ENCODE measurements at regions not wholly inside any gene's neighbourhood (a gene's known extent, or its start where the extent isn't known, plus 50 kb on each side); places are given as distances from the start of the nearest gene placed in this dataset.

DNA sequence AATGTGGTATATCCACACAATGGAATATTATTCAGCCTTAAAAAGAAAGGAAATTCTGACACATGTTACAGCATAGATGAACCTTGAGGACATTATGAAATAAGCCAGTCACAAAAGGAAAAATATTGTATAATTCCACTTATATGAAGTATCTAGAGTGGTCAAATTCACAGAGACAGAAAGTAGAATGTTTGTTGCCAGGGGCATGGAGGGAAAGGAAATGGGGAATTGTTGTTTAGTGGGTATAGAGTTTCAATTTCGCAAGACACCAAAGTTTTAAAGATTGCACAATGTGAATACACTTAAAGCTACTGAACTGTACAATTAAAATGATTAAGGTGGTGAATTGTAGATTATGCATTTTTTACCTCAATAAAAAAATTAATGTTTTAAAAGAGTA lies 92.9 kb downstream of the TXNL1 start:
- no peak for DNase-seq (ENCODE audit: low spot score)

DNA sequence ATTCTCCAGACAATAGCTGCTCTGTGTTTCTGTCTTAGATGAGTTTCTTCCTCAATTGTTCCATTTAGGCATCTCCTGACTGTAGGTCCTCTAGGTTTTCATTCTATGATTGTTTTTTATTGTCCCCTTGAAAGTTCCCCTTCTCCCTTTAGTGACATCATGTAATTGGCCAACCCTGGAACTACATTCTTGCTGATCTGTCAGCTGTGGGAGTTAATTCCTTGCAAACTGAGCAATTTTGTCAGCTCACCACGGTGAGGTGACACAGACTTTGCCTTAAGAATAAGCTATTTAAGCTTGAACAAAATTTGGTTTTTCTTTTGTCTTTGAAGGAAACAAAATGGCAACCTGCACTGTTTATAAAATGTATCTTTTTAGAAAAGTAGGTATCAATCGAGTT lies 95.9 kb downstream of the TXNL1 start:
- no peak for DNase-seq (ENCODE audit: low spot score)

DNA sequence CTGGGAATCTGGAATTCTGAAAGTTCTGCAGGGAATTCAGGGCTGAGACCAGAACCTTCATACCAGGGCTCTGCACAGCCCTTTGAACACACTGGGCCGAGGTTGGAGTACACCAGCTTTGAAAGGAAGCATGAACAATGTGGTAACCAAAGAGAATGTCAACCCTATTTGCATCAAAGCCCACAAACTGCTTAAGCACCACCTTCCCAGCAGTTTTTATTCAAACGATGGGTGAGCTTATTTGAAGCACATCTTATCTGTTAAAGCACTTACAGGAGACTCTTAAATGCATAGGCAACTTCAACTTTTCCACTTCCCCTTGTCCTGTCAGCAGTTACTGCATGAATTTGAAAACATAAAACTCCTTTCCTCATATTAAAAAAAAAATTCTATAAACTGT lies 96.6 kb downstream of the TXNL1 start:
- no peak for DNase-seq (ENCODE audit: low spot score)

- no peak for DNase-seq (ENCODE audit: low spot score)
Observed at GRCh38 chr18:56541340-56541739, 97.1 kb downstream of the TXNL1 start.

GRCh38 chr18:56538746-56539145 lies 99.6 kb downstream of the TXNL1 start:
- no peak for DNase-seq (ENCODE audit: low spot score)

DNA sequence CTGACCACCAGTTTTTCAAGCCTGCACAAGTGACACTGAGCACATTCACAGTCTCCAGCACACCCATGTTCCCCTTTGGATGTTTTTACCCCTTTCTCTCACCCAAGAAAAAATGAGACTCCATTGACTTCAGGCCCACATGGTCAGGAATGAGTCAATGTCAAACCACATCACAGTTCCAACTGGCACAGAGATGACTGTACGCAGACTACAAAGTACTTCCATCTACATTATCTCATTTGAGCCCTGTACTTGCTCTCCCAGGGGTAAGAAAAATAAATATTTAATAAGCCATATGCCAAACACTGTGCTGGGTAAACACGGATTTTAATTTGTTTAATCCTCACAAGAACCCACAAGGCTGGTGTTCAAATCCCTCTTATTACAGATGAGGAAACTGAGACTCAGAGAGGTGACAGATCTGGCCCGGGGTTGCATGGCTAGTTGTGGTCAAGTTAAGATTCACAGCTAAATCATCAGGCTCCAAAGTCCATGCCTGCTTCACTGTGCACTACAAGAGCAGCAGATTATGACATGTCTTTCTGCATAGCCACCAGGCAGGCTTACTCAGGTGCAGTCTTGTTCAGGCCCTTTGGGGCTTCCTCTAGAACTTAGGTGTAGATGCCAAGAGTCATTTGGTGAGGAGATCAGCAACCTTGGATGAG lies 106.1 kb downstream of the TXNL1 start:
- DNase-seq (ENCODE audit: low spot score): no peak

DNA sequence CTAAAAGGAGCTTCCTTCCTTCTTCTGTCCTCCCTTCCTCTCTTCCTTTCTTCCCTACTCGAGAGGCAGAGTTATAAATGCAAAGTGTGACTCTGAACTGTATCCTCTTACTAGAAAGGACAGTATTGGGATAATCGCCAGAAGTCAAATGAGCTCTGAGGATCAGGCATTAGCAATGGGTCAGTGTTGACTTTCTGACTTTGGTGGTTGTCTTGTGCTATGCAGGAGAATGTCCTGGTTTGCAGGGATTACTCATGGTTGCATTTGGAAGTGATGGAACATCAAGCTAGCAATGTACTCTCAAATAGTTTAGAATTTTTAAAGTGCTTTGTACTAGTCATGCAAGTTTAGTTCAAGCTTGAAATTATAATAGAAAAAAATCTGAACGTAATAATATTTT lies 115.6 kb downstream of the TXNL1 start:
- no peak for DNase-seq (ENCODE audit: low spot score)

GRCh38 chr18:56521263-56521662 lies 117.1 kb downstream of the TXNL1 start:
- no peak for DNase-seq (ENCODE audit: low spot score)

DNA sequence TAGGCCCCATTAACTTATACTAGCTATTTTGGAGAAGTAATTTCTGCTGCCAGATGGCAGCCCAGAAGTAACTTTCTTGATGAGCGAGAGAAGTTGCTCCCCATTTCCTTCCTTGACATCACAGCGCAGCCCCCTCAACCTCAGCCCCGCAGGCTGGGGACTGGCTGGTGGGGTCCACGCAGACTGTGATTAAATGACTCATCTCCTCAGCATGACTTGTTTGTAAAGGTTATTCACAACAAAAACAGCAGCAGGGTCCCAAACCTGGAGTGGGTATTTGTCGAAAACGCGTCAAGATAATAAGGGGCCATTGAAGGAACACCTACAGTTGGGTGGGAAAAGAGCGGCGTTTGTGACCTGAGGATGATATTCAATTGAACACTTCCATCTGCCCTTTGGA lies 120.6 kb downstream of the TXNL1 start:
- DNase-seq (ENCODE audit: low spot score): no peak

GRCh38 chr18:56517196-56517595 lies 121.2 kb downstream of the TXNL1 start:
- no peak for DNase-seq (ENCODE audit: low spot score)

GRCh38 chr18:56516789-56517188 lies 121.6 kb downstream of the TXNL1 start:
- DNase-seq (ENCODE audit: low spot score): no peak

GRCh38 chr18:56515522-56515921 lies 122.9 kb downstream of the TXNL1 start:
- no peak for DNase-seq (ENCODE audit: low spot score)

DNA sequence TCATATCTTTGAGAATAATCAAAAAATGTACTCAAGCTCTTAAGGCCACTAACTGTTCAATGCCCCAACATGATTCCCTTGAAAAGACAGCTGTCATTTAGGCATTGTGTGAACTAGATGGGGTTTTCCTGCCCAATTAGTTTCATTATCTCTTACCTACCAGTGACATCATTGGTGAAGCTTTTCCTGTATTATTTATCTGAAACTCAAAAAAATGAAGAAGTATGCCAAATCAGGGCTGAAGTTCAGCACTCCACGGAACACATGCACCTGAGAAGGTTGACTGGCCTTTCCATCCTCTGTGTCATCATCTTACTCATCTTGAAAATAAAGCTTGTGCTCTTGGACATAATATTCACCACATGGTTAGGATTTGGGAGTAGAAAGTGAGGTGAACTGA lies 126.4 kb downstream of the TXNL1 start:
- no peak for DNase-seq (ENCODE audit: low spot score)

- DNase-seq (ENCODE audit: low spot score): no peak
Observed at GRCh38 chr18:56510108-56510507, 128.3 kb downstream of the TXNL1 start.

DNA sequence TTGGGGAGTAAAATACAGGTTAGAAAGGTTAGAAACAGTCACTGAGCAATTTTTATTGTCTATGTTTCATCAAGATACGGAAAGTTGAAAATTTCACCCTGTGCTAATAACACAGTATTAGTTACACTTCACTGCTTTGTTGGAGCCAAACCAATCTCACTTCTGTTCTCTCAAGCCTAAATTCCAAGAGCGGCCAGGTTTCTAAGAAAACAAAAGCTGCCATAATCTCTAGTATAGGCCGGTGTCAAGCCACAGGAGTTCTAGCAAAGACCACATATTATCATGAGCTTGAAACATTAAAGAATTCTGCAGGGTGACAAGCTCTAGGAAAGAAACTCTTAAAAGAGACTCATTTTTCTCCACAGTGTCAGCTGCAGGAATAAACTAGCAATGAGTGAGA lies 128.7 kb downstream of the TXNL1 start:
- DNase-seq (ENCODE audit: low spot score): no peak

DNA sequence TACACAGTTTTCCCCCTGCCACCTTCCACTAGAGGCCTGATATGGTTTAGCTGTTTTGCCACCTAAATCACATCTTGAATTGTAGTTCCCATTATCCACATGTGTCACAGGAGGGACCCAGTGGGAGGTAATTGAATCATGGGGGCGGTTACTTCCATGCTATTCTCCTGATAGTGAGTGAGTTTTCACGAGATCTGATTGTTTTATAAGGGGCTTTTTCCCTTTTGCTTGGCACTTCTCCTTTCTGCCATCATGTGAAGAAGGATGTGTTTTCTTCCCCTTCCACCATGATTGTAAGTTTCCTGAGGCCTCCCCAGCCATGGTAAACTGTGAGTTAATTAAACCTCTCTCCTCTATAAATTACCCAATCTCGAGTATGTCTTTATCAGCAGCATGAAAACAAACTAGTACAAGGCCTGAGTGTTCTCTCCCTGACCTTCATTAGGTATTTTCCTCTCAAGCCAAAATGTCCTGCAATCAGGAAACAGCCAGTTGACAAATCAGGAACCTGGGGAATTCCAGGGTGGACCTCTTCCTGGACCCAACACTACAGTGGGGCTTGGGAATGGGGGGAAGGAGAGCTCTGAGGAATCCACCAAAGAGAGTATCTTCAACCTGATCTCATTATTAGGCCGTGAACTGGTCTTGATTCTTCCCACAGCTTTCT lies 129.9 kb downstream of the TXNL1 start:
- no peak for DNase-seq (ENCODE audit: low spot score)

DNA sequence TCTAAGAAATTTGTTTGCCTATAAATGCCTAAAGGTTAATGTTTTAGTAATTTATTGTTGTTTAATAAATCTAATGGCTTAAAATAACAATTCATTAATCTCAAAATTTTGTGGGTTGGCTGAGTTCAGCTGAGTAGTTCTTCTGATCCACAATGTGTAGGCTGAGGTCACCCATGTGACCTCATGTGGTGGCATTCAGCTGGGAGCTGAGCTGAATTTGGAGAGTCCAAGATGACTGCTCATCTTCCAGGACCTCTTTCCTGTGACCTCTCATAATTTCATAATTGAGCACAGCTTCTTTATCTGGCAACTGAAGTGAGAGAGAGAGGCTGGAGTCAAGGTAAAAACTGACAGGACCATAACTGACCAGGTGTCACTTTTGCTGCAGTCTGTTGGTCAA lies 132.4 kb downstream of the TXNL1 start:
- DNase-seq (ENCODE audit: low spot score): no peak

DNA sequence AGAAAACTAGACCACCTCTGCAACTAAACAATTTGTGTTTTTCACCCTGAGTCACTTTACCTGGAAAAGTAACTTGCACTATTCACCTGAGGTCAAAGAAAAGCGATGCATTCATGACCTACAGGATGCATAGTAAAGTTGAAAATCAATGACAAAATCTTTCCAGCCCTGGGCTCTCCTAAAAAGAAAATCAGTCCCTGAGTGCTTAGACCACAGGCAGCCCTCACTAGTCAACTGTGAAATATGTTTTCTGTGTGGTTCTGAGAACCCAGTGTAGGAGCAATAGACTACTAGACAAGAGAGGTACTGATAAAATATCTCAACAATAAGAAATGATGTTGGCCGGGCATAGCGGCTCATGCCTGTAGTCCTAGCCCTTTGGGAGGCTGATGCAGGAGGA lies 133.1 kb downstream of the TXNL1 start:
- DNase-seq (ENCODE audit: low spot score): no peak

GRCh38 chr18:56501896-56502295 lies 136.5 kb downstream of the TXNL1 start:
- peak; percentile 57 for DNase-seq (ENCODE audit: low spot score)

DNA sequence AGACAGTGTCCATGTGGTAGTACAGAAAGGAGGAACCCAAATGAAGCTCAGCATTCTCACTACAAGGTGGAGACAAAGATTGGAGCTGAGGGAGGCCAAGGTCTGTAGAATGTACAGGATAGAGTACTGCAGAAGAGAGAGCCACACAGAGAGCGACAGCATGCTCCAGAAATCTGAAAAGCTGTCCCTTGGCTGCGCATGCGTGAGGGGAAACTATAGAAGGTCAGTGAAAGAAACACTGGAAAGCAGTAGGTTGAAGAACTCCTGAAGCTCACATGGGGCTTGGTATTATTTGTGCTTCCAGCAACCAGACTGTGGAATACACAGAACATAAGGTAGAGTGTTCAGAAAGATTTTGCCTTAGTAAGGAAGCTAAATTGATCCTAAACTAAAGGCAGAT lies 142.5 kb downstream of the TXNL1 start:
- DNase-seq (ENCODE audit: low spot score): no peak

GRCh38 chr18:56493531-56493930 lies 144.9 kb downstream of the TXNL1 start:
- DNase-seq (ENCODE audit: low spot score): no peak

DNA sequence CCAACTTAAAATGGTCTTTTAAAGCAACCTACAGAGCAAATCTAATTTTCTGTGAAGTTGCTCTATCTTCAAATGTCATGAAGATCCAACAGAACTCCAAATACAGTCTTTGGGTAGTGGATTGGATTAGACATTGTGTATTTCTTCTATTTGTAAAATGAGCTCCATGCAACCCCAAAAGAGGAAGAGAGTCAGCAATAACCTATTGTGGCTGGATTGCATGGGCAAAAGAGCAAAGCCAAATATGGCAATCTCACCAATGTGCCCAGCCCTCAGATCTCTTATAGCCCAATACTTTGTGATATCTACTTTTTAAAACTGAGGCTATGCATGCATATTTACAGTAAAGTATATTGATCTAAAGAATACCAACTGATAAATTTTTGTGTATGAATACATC lies 146.3 kb downstream of the TXNL1 start:
- no peak for DNase-seq (ENCODE audit: low spot score)

- no peak for DNase-seq (ENCODE audit: low spot score)
Observed at GRCh38 chr18:56490942-56491341, 147.4 kb downstream of the TXNL1 start.

- no peak for DNase-seq (ENCODE audit: low spot score)
Observed at GRCh38 chr18:56489893-56490292, 148.5 kb downstream of the TXNL1 start.
